MM.1S (cell line): ENCODE measurements at regions not wholly inside any gene's neighbourhood (a gene's known extent, or its start where the extent isn't known, plus 50 kb on each side); places are given as distances from the start of the nearest gene placed in this dataset.

Experiments used
- DNase-seq: peaks from one replicate; pipeline ENCODE4 v3.0.0-alpha.2; 2015
- H2AFZ ChIP-seq: fragments of 300-600 bp; sonication (generic); 2 replicates; pipeline ENCODE4 v1.6.0; 2016; ENCODE audit warnings: antibody characterized with exemption, low read length
- H3F3A ChIP-seq: fragments of 300-600 bp; sonication (generic); 2 replicates; pipeline ENCODE4 v1.6.1; 2016; ENCODE audit warnings: mild to moderate bottlenecking, antibody characterized with exemption, low read length, moderate library complexity, mixed read lengths; ENCODE audit not compliant: insufficient read depth
- H3K27ac ChIP-seq: fragments of 300-600 bp; sonication (generic); 2 replicates; pipeline ENCODE4 v1.5.1; 2016; ENCODE audit warnings: mild to moderate bottlenecking, low read length
- H3K27me3 ChIP-seq: fragments of 300-600 bp; sonication (generic); replicated peaks from 2 replicates; pipeline ENCODE4 v1.6.0; 2016; ENCODE audit warnings: low read length; ENCODE audit not compliant: insufficient read depth
- H3K36me3 ChIP-seq: fragments of 300-600 bp; sonication (generic); replicated peaks from 2 replicates; pipeline ENCODE4 v1.6.1; 2016; ENCODE audit warnings: mild to moderate bottlenecking, low read length, mixed read lengths; ENCODE audit not compliant: insufficient read depth
- H3K4me1 ChIP-seq: fragments of 300-600 bp; sonication (generic); 2 replicates; pipeline ENCODE4 v1.6.1; 2016; ENCODE audit warnings: low read length, mixed read lengths
- H3K4me2 ChIP-seq: fragments of 300-600 bp; sonication (generic); 2 replicates; pipeline ENCODE4 v1.6.0; 2016; ENCODE audit warnings: low read depth, low read length
- H3K4me3 ChIP-seq: fragments of 300-600 bp; sonication (generic); 2 replicates; pipeline ENCODE4 v1.5.1; 2016; ENCODE audit warnings: low read length, mixed read lengths
- H3K79me2 ChIP-seq: fragments of 300-600 bp; sonication (generic); 2 replicates; pipeline ENCODE4 v1.6.1; 2016; ENCODE audit warnings: mixed run types, low read length, mixed read lengths
- H3K9ac ChIP-seq: fragments of 300-600 bp; sonication (generic); 2 replicates; pipeline ENCODE4 v1.6.1; 2016; ENCODE audit warnings: low read length, mixed read lengths
- H3K9me2 ChIP-seq: fragments of 300-600 bp; sonication (generic); replicated peaks from 2 replicates; pipeline ENCODE4 v1.6.1; 2016; ENCODE audit warnings: mild to moderate bottlenecking, low read length, mixed read lengths; ENCODE audit not compliant: insufficient read depth
- H3K9me3 ChIP-seq: fragments of 300-600 bp; sonication (generic); replicated peaks from 2 replicates; pipeline ENCODE4 v1.6.1; 2016; ENCODE audit warnings: mild to moderate bottlenecking, low read length, mixed read lengths; ENCODE audit not compliant: insufficient read depth
- H4K20me1 ChIP-seq: fragments of 300-600 bp; sonication (generic); 2 replicates; pipeline ENCODE4 v1.6.1; 2016; ENCODE audit warnings: mild to moderate bottlenecking, low read length, moderate library complexity, mixed read lengths; ENCODE audit not compliant: insufficient read depth
- EZH2 ChIP-seq: fragments of 300-600 bp; sonication (generic); optimal IDR thresholded peaks from 2 replicates; pipeline ENCODE3; 2017; ENCODE audit warnings: low read depth, mild to moderate bottlenecking, antibody characterized with exemption, low read length, mixed read lengths
- EZH2phosphoT487 ChIP-seq: fragments of 300-600 bp; sonication (generic); IDR thresholded peaks from 2 replicates; pipeline ENCODE4 v1.6.1; 2018; ENCODE audit warnings: antibody characterized with exemption, low read length
- TF ChIP-seq, protein P1 (sequence below): fragments of 300-600 bp; sonication (generic); IDR thresholded peaks from 2 replicates; pipeline ENCODE4 v1.5.1; 2016; ENCODE audit warnings: antibody characterized with exemption, low read length, mixed read lengths

DNA sequence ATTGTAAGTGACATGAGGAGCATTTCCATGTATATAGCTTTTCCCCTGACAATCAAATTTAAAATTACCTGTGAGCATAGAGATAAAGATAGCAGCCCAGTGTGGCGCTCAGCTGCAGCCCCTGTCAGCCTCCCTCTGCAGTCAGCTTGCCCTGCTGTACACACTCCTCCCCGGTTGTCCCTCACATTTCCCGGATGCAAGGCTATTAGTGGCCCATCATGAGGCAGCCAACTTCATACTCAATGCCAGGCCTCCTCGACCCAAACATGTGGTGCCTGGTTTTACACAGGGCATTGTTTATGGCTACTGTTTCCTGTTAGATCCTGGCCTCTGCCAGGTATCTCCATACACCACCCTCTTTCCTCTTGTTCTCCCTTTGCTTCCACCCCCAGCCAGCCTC lies 116.1 kb upstream of the SH3BP4 start:
- H3K9ac ChIP-seq: no peak overlapping the region
- H2AFZ ChIP-seq: no peak overlapping the region
- no peak overlapping the region for H3K4me3 ChIP-seq
- H4K20me1 ChIP-seq: no peaks in the 10 kb centered on the region
- H3K27me3 ChIP-seq: no peaks in the 10 kb centered on the region
- H3K27ac ChIP-seq: no peak overlapping the region
- no peak for DNase-seq
- H3K79me2 ChIP-seq: no peaks in the 10 kb centered on the region
- no peaks in the 10 kb centered on the region for H3K9me3 ChIP-seq
- H3K4me1 ChIP-seq: no peaks in the 10 kb centered on the region
- TF ChIP-seq, protein P1, sequence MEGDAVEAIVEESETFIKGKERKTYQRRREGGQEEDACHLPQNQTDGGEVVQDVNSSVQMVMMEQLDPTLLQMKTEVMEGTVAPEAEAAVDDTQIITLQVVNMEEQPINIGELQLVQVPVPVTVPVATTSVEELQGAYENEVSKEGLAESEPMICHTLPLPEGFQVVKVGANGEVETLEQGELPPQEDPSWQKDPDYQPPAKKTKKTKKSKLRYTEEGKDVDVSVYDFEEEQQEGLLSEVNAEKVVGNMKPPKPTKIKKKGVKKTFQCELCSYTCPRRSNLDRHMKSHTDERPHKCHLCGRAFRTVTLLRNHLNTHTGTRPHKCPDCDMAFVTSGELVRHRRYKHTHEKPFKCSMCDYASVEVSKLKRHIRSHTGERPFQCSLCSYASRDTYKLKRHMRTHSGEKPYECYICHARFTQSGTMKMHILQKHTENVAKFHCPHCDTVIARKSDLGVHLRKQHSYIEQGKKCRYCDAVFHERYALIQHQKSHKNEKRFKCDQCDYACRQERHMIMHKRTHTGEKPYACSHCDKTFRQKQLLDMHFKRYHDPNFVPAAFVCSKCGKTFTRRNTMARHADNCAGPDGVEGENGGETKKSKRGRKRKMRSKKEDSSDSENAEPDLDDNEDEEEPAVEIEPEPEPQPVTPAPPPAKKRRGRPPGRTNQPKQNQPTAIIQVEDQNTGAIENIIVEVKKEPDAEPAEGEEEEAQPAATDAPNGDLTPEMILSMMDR: no peak
- no peak for TF ChIP-seq EZH2
- no peak for TF ChIP-seq EZH2phosphoT487
- no peak overlapping the region for H3K4me2 ChIP-seq
- no peaks in the 10 kb centered on the region for H3K9me2 ChIP-seq
- no peaks in the 10 kb centered on the region for H3K36me3 ChIP-seq
- H3F3A ChIP-seq: no peaks in the 10 kb centered on the region

DNA sequence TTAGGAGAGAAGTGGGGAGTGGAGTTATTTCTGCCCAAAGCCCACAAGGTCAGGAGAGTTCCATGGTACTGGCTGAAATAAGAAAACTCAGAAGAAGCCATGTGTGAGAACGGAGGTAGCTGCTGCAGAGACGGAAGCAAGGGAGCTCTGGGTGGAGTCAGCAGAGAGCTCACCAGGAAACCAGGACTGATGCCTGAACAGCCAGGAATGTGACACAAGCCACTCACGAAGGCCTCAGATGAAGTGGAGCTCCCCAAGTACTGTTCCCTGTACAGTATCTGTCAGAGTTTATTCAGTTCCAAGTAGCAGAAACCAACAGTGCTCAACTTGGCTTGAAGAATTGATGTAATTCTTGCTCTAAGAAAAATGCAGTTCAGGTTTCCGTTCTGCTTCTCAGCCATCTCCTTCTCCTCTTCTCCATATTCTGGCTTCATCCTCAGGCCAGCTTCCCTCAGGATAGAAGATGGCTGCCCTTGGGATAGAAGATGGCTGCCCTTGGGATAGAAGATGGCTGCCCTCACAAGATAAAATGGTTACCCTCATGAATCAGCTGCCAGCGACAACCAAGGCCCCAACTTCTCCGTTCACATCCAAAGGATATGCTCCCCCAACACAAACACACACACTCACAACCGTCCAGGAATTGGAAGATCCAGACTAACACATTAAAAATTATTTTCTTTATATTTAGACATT lies 117.4 kb upstream of the SH3BP4 start:
- no peak for DNase-seq
- no peak overlapping the region for H2AFZ ChIP-seq
- no peaks in the 10 kb centered on the region for H4K20me1 ChIP-seq
- H3K4me3 ChIP-seq: no peak overlapping the region
- H3K27me3 ChIP-seq: no peaks in the 10 kb centered on the region
- H3K9me3 ChIP-seq: no peaks in the 10 kb centered on the region
- H3K9ac ChIP-seq: no peak overlapping the region
- H3K4me1 ChIP-seq: no peaks in the 10 kb centered on the region
- H3K79me2 ChIP-seq: no peaks in the 10 kb centered on the region
- TF ChIP-seq EZH2phosphoT487 (no peak), EZH2 (no peak)
- TF ChIP-seq, protein P1: no peak
- H3K36me3 ChIP-seq: no peaks in the 10 kb centered on the region
- H3F3A ChIP-seq: no peaks in the 10 kb centered on the region
- no peak overlapping the region for H3K27ac ChIP-seq
- no peaks in the 10 kb centered on the region for H3K9me2 ChIP-seq
- no peak overlapping the region for H3K4me2 ChIP-seq

DNA sequence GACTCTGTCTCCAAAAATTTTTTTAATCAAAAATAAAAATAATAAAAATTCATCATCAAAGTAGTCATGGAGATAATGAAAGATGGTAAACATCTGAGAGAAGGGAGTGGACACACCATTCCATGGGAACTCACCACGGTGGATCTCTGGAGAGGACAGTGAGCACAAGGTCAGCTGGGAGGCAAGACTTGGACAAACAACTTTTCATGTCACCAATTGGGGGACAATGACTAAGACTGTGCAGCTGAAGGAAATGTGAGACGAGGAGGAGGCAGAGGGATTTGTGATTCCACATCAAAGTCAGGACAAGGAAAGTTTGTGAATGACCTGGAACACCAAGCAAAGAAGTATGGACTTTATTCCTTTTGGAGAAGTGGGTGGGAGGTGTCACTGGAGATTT lies 121.0 kb upstream of the SH3BP4 start:
- Histone ChIP-seq H3F3A (no peaks in the 10 kb centered on the region), H2AFZ (no peak overlapping the region), H3K9me3 (no peaks in the 10 kb centered on the region), H3K27ac (no peak overlapping the region), H3K9ac (no peak overlapping the region), H3K79me2 (no peaks in the 10 kb centered on the region), H3K36me3 (no peaks in the 10 kb centered on the region), H3K4me2 (no peak overlapping the region), H3K9me2 (no peaks in the 10 kb centered on the region), H3K4me3 (no peak overlapping the region), H3K27me3 (no peaks in the 10 kb centered on the region), H3K4me1 (no peaks in the 10 kb centered on the region), H4K20me1 (no peaks in the 10 kb centered on the region)
- TF ChIP-seq EZH2phosphoT487 (no peak), EZH2 (no peak)
- TF ChIP-seq, protein P1: no peak
- no peak for DNase-seq
